ENCODE measurements at regions not wholly inside any gene's neighbourhood (a gene's known extent, or its start where the extent isn't known, plus 50 kb on each side); places are given as distances from the start of the nearest gene placed in this dataset.

DNA sequence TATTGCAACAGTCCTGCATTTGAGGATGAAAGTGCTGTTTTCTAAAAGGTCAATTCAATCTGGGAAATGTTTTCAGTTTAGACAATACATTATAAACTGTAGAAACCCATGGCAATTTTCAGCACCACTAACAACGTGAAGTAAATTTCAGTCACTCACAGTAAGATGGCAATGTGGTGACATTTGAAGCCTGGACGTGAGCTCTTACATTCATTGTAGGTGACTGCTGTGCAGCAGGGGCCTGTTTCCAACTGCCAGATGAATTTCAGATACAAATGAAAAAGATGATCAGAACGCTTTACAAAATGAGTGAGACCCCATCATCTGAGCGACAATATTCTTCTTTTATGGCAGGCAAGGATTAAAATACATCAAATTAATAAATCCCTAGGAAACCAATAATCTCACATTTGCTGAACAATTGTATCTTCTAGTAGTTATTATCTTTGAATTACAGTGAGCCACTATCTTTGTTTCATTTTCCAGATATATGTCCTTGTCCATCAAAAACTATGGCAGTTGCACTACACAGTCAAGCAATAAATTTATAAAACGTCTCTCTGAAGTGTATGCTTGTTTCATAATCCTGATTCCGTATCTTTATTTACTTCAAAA lies 1816.8 kb downstream of the OLFM4 start:
- no peak for TF ChIP-seq CTCF (IDR thresholded peaks at IDR 0.05)
- TF ChIP-seq POLR2A (IDR thresholded peaks at IDR 0.05), result no peak
